ENCODE measurements at regions not wholly inside any gene's neighbourhood (a gene's known extent, or its start where the extent isn't known, plus 50 kb on each side); places are given as distances from the start of the nearest gene placed in this dataset.

GRCh38 chr4:124437853-124438495 is 274.6 kb downstream of the ANKRD50 start:
- TF ChIP-seq POLR2A (IDR thresholded peaks at IDR 0.05; ENCODE audit: low read length) (no peak), GATA1 (IDR thresholded peaks at IDR 0.05; ENCODE audit: low read depth, low read length) (no peak)

Measured in erythroblast (primary cell).